Thyroid gland (tissue), 4 donors: ENCODE measurements at regions not wholly inside any gene's neighbourhood (a gene's known extent, or its start where the extent isn't known, plus 50 kb on each side); places are given as distances from the start of the nearest gene placed in this dataset.
"Not testable (repeated sequence)": the region's sequence is repeated elsewhere in the genome, so short reads cannot be mapped to it uniquely, and the experiment has no call there.

Experiments
- DNase-seq, 2 donors: peaks; one replicate each; pipeline ENCODE4 v3.0.0-alpha.2; 2019
- H3K27ac ChIP-seq, 3 donors: fragments of 200-600 bp; sonication (generic); 1 replicate in 2 of 3; 2 replicates in 1 of 3; pipeline ENCODE4 v1.5.1; 2016 to 2019; ENCODE audit warnings: mild to moderate bottlenecking in 1 of 3, moderate library complexity in 1 of 3
- H3K27me3 ChIP-seq: fragments of 200-600 bp; sonication (generic); one replicate; pipeline ENCODE4 v1.5.1; 2019
- H3K36me3 ChIP-seq, 2 donors: fragments of 200-600 bp; sonication (generic); one replicate each; pipeline ENCODE4 v1.5.1; 2016 to 2019
- H3K4me1 ChIP-seq, 2 donors: fragments of 200-600 bp; sonication (generic); one replicate each; pipeline ENCODE4 v1.5.1; 2017 to 2019
- H3K4me3 ChIP-seq, 3 donors: fragments of 200-600 bp; sonication (generic); replicated peaks in 1 of 3; 1 replicate in 2 of 3; 2 replicates in 1 of 3; pipeline ENCODE4 v1.5.1; 2016; ENCODE audit warnings: mild to moderate bottlenecking in 1 of 3
- H3K9me3 ChIP-seq: fragments of 200-600 bp; sonication (generic); one replicate; pipeline ENCODE4 v1.5.1; 2017
- CTCF ChIP-seq, 6 experiments: fragments of 200-600 bp in 3 of 6; fragments of 450-650 bp in 3 of 6; sonication (generic) in 3 of 6; IDR thresholded peaks; one replicate each; pipeline ENCODE4 v1.5.1; 2016 to 2019; ENCODE audit warnings: antibody characterized with exemption in 6 of 6, mild to moderate bottlenecking in 2 of 6, inconsistent platforms in 1 of 6, moderate library complexity in 1 of 6
- POLR2A ChIP-seq, 2 donors: fragments of 450-650 bp; IDR thresholded peaks; one replicate each; pipeline ENCODE4 v1.6.1; 2017; ENCODE audit warnings: antibody characterized with exemption in 2 of 2, mild to moderate bottlenecking in 2 of 2, moderate library complexity in 1 of 2
- WGBS, 2 donors: methylation state at CpG; one replicate each; pipeline ENCODE4 v1.1.5; 2017; 5-methylcytosine and 5-hydroxymethylcytosine counted together
- intact Hi-C: fragments of 100-400 bp; cut with DNase I; formaldehyde crosslinking; loops from one replicate; pipeline ENCODE4 v1.15.1; 2023

- Histone ChIP-seq H3K27me3 (no peaks in the 10 kb centered on the region), H3K36me3 (no peaks in the 10 kb centered on the region), H3K4me3 (no peak overlapping the region), H3K4me1 (peaks cover 7 to 8% of the 10 kb centered on the region in 2 donors), H3K9me3 (no peaks in the 10 kb centered on the region), H3K27ac (no peak overlapping the region)
- no peak for DNase-seq
- intact Hi-C loops = loop anchor here (10.0 kb wide), 1 partner anchor 175 kb away; no protein-coding TSS in a partner anchor
- no peak for TF ChIP-seq POLR2A (IDR thresholded peaks at IDR 0.05)
- TF ChIP-seq CTCF (IDR thresholded peaks at IDR 0.05) = no peak
- WGBS, 2 donors = 90 to 100% methylated on average over 1 of the region's 1 CpG
Measured at GRCh38 chr13:33409673-33410510, 124.3 kb upstream of the STARD13 start.

- WGBS, 2 donors = 87 to 96% methylated on average over 2 of the region's 2 CpGs
Measured at GRCh38 chr13:33410619-33411018, 125.1 kb upstream of the STARD13 start.

DNA sequence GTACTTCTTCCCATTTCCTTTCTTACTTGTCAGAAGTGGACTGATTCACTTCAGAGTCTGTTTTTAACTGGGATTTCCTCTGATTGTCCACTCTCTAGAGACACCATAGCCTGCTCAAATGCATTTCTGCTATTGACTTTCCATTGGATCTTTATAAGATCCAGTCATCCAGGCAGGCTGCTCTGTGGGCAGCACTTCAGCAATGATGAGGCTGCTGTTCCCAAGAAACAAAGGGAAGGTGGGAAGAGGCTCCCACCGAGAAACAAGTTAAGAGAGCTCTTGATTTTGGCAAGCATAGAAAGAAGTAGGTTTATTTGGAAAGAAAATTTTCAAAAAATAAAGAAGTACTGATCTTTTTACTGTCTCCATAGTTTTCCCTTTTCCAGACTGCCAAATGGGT is 125.8 kb upstream of the STARD13 start:
- 63 to 72% methylated on average over 1 of the region's 1 CpG for WGBS, 2 donors
- no peaks in the 10 kb centered on the region for H3K9me3 ChIP-seq

More at GRCh38 chr13:33410619-33411018, 125.1 kb upstream of the STARD13 start:
- H3K9me3 ChIP-seq = no peaks in the 10 kb centered on the region
- no peaks in the 10 kb centered on the region for H3K27me3 ChIP-seq
- no peaks in the 10 kb centered on the region for H3K36me3 ChIP-seq
- no peak overlapping the region for H3K27ac ChIP-seq
- H3K4me1 ChIP-seq = peaks cover under 1% of the 10 kb centered on the region in 2 donors
- intact Hi-C loops = no loop called here
- H3K4me3 ChIP-seq = no peak overlapping the region
- TF ChIP-seq CTCF (IDR thresholded peaks at IDR 0.05) (no peak), POLR2A (IDR thresholded peaks at IDR 0.05) (no peak)
- DNase-seq = no peak

DNA sequence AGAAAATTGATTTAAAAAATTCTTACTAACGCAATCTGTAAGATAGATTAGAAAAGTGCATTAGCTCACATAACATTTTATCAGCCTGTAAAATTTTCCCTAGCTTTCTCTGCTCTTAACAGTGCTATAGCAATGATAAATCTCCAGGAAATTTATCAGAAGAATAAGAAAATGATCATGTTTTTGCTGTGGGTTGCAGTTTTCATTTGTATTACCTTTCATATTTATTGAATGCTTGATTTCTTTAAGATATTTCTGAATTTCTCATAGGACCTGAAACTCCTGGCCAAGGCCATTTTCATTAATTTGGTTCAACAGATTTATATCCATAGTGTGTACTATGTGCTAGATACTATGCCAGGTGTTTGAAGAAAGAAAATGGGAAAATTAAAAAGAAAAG is 130.3 kb upstream of the STARD13 start:
- intact Hi-C loops = no loop called here
- no peak for TF ChIP-seq POLR2A (IDR thresholded peaks at IDR 0.05)
- no peak for TF ChIP-seq CTCF (IDR thresholded peaks at IDR 0.05)
- DNase-seq = no peak
- no peaks in the 10 kb centered on the region for H3K27me3 ChIP-seq
- H3K27ac ChIP-seq = no peak overlapping the region
- no peaks in the 10 kb centered on the region for H3K4me1 ChIP-seq
- 96% methylated on average over 1 of the region's 1 CpG for WGBS, 2 donors
- no peak overlapping the region for H3K4me3 ChIP-seq
- no peaks in the 10 kb centered on the region for H3K36me3 ChIP-seq
- no peaks in the 10 kb centered on the region for H3K9me3 ChIP-seq

More for the DNA sequence above, 125.8 kb upstream of the STARD13 start:
- Histone ChIP-seq H3K4me1 (no peaks in the 10 kb centered on the region), H3K36me3 (no peaks in the 10 kb centered on the region), H3K4me3 (no peak overlapping the region), H3K27ac (no peak overlapping the region), H3K27me3 (no peaks in the 10 kb centered on the region)
- intact Hi-C loops = no loop called here
- no peak for DNase-seq
- no peak for TF ChIP-seq CTCF (IDR thresholded peaks at IDR 0.05)
- TF ChIP-seq POLR2A (IDR thresholded peaks at IDR 0.05) = no peak

- H3K36me3 ChIP-seq, H3K27me3 ChIP-seq, H3K4me1 ChIP-seq, H3K4me3 ChIP-seq, H3K27ac ChIP-seq, DNase-seq, H3K9me3 ChIP-seq, intact Hi-C loops: not testable (repeated sequence)
- 79 to 89% methylated on average over 4 to 7 of the region's 7 CpGs for WGBS, 2 donors
Measured at GRCh38 chr13:33418224-33418953, 132.8 kb upstream of the STARD13 start.

- intact Hi-C loops, H3K4me1 ChIP-seq, H3K27ac ChIP-seq, DNase-seq, H3K4me3 ChIP-seq, H3K9me3 ChIP-seq, H3K36me3 ChIP-seq, H3K27me3 ChIP-seq: not testable (repeated sequence)
Measured at GRCh38 chr13:33420117-33420516, 134.6 kb upstream of the STARD13 start.
